ENCODE measurements at regions not wholly inside any gene's neighbourhood (a gene's known extent, or its start where the extent isn't known, plus 50 kb on each side); places are given as distances from the start of the nearest gene placed in this dataset.

GRCh38 chr20:17869295-17869994 is 99.1 kb downstream of the SNX5 start:
- in situ Hi-C loops (cut with MboI; ENCODE audit: low sequenced_read_pairs, unreplicated experiment) = no loop called here
- TF ChIP-seq, protein P1, sequence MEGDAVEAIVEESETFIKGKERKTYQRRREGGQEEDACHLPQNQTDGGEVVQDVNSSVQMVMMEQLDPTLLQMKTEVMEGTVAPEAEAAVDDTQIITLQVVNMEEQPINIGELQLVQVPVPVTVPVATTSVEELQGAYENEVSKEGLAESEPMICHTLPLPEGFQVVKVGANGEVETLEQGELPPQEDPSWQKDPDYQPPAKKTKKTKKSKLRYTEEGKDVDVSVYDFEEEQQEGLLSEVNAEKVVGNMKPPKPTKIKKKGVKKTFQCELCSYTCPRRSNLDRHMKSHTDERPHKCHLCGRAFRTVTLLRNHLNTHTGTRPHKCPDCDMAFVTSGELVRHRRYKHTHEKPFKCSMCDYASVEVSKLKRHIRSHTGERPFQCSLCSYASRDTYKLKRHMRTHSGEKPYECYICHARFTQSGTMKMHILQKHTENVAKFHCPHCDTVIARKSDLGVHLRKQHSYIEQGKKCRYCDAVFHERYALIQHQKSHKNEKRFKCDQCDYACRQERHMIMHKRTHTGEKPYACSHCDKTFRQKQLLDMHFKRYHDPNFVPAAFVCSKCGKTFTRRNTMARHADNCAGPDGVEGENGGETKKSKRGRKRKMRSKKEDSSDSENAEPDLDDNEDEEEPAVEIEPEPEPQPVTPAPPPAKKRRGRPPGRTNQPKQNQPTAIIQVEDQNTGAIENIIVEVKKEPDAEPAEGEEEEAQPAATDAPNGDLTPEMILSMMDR (IDR thresholded peaks at IDR 0.05; ENCODE audit: borderline replicate concordance, control extremely low read depth, extremely low read depth, insufficient read depth, missing control alignments) = no peak
- no peak for DNase-seq (ENCODE audit: low spot score)

GRCh38 chr20:17868700-17869231 is 99.8 kb downstream of the SNX5 start:
- in situ Hi-C loops (cut with MboI; ENCODE audit: low sequenced_read_pairs, unreplicated experiment) = no loop called here
- no peak for DNase-seq (ENCODE audit: low spot score)
- TF ChIP-seq, protein P1 (IDR thresholded peaks at IDR 0.05; ENCODE audit: borderline replicate concordance, control extremely low read depth, extremely low read depth, insufficient read depth, missing control alignments) = no peak

DNA sequence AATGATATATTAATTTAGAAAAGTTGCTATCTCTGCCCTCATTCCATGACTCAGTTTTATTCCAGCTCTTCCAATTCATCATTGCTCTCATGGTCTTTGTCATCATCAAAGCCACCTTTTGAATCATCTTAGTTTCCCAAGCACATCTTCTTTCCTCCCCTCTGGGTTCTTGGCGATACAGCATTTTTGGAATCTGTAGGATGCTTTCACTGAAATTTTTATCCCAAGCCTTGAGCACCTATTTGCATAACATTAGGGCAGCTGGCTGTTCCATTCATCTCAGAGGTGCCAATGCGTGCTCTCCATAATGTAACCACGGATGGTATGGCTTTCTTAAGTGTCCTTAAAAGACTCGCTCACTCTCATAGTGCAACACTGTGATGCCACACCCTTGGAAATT is 100.4 kb downstream of the SNX5 start:
- in situ Hi-C loops (cut with MboI; ENCODE audit: low sequenced_read_pairs, unreplicated experiment) = no loop called here
- no peak for DNase-seq (ENCODE audit: low spot score)
- TF ChIP-seq, protein P1 (IDR thresholded peaks at IDR 0.05; ENCODE audit: borderline replicate concordance, control extremely low read depth, extremely low read depth, insufficient read depth, missing control alignments) = no peak

GRCh38 chr20:17867131-17867925 is 101.3 kb downstream of the SNX5 start:
- in situ Hi-C loops (cut with MboI; ENCODE audit: low sequenced_read_pairs, unreplicated experiment) = no loop called here
- TF ChIP-seq, protein P1 (IDR thresholded peaks at IDR 0.05; ENCODE audit: borderline replicate concordance, control extremely low read depth, extremely low read depth, insufficient read depth, missing control alignments) = no peak
- DNase-seq (ENCODE audit: low spot score) = no peak

GRCh38 chr20:17866234-17867001 is 102.2 kb downstream of the SNX5 start:
- in situ Hi-C loops (cut with MboI; ENCODE audit: low sequenced_read_pairs, unreplicated experiment) = no loop called here
- TF ChIP-seq, protein P1 (IDR thresholded peaks at IDR 0.05; ENCODE audit: borderline replicate concordance, control extremely low read depth, extremely low read depth, insufficient read depth, missing control alignments) = no peak
- DNase-seq (ENCODE audit: low spot score) = no peak
